GM18907 (cell line): ENCODE measurements at regions not wholly inside any gene's neighbourhood (a gene's known extent, or its start where the extent isn't known, plus 50 kb on each side); places are given as distances from the start of the nearest gene placed in this dataset.
"Not testable (repeated sequence)": the region's sequence is repeated elsewhere in the genome, so short reads cannot be mapped to it uniquely, and the experiment has no call there.

Source experiments
- ATAC-seq: cut with Tn5 transposase; IDR thresholded peaks from one replicate; pipeline ENCODE4 v1.9.1; 2021; ENCODE audit warnings: mild to moderate bottlenecking, moderate library complexity; ENCODE audit not compliant: unreplicated experiment

GRCh38 chr7:94303118-94303517, 91.6 kb upstream of the COL1A2 start:
- ATAC-seq: no peak

GRCh38 chr7:94303695-94304094, 91.0 kb upstream of the COL1A2 start:
- ATAC-seq: no peak

- ATAC-seq: no peak
Measured at GRCh38 chr7:94304878-94305277, 89.8 kb upstream of the COL1A2 start.

GRCh38 chr7:94305836-94306235, 88.9 kb upstream of the COL1A2 start:
- no peak for ATAC-seq

GRCh38 chr7:94307399-94308048, 87.2 kb upstream of the COL1A2 start:
- no peak for ATAC-seq

GRCh38 chr7:94311515-94311914, 83.2 kb upstream of the COL1A2 start:
- no peak for ATAC-seq

GRCh38 chr7:94313926-94314325, 80.8 kb upstream of the COL1A2 start:
- no peak for ATAC-seq

- no peak for ATAC-seq
Measured at GRCh38 chr7:94314413-94315410, 80.0 kb upstream of the COL1A2 start.

- ATAC-seq: not testable (repeated sequence)
Measured at GRCh38 chr7:94321138-94321537, 73.6 kb upstream of the COL1A2 start.

- ATAC-seq: no peak
Measured at GRCh38 chr7:94323844-94324243, 70.9 kb upstream of the COL1A2 start.

GRCh38 chr7:94324380-94325121, 70.1 kb upstream of the COL1A2 start:
- ATAC-seq: no peak

- ATAC-seq: no peak
Measured at GRCh38 chr7:94325122-94325475, 69.6 kb upstream of the COL1A2 start.

GRCh38 chr7:94330269-94331020, 64.2 kb upstream of the COL1A2 start:
- ATAC-seq: no peak

- ATAC-seq: no peak
Measured at GRCh38 chr7:94332571-94332970, 62.1 kb upstream of the COL1A2 start.

GRCh38 chr7:94333810-94334209, 60.9 kb upstream of the COL1A2 start:
- no peak for ATAC-seq

- no peak for ATAC-seq
Measured at GRCh38 chr7:94335586-94335985, 59.1 kb upstream of the COL1A2 start.

GRCh38 chr7:94336009-94336408, 58.7 kb upstream of the COL1A2 start:
- ATAC-seq: no peak

- no peak for ATAC-seq
Measured at GRCh38 chr7:94338921-94339371, 55.7 kb upstream of the COL1A2 start.

GRCh38 chr7:94344826-94345225, 49.9 kb upstream of the COL1A2 start:
- ATAC-seq: no peak
